CD14-positive monocyte (primary cell): ENCODE measurements at regions not wholly inside any gene's neighbourhood (a gene's known extent, or its start where the extent isn't known, plus 50 kb on each side); places are given as distances from the start of the nearest gene placed in this dataset.
A peak's percentile ranks its signal among the peaks of the same experiment; 100 is the strongest.

ENCODE experiments used
- DNase-seq, 3 donors: peaks; one replicate each; pipeline ENCODE4 v3.0.0-alpha.2; 2011 to 2022
- H2AFZ ChIP-seq: 2 replicates; pipeline ENCODE4 v1.6.0; 2012; ENCODE audit warnings: mild to moderate bottlenecking, low read depth, low read length, inconsistent platforms; ENCODE audit not compliant: insufficient read depth, poor library complexity, severe bottlenecking
- H3K27ac ChIP-seq, 2 donors: 1 replicate in 1 of 2; 2 replicates in 1 of 2; pipeline ENCODE4 v1.5.1; 2012 to 2013; ENCODE audit warnings: low read length in 2 of 2, control low read depth in 1 of 2, inconsistent platforms in 1 of 2, low read depth in 1 of 2, mild to moderate bottlenecking in 1 of 2
- H3K27me3 ChIP-seq, 2 donors: one replicate each; pipeline versions ENCODE4 v1.6.0 to v1.6.1; 2011 to 2013; ENCODE audit warnings: low read length in 2 of 2; ENCODE audit not compliant: control insufficient read depth in 2 of 2, insufficient read depth in 2 of 2
- H3K36me3 ChIP-seq, 2 donors: replicated peaks in 1 of 2; 1 replicate in 1 of 2; 2 replicates in 1 of 2; pipeline versions ENCODE4 v1.5.1 to v1.6.1; 2012 to 2013; ENCODE audit warnings: low read length in 2 of 2, control low read depth in 1 of 2, inconsistent platforms in 1 of 2, mild to moderate bottlenecking in 1 of 2; ENCODE audit not compliant: insufficient read depth in 2 of 2, control insufficient read depth in 1 of 2
- H3K4me1 ChIP-seq, 2 donors: 1 replicate in 1 of 2; 2 replicates in 1 of 2; pipeline versions ENCODE4 v1.5.1 to v1.6.1; 2012 to 2013; ENCODE audit warnings: low read length in 2 of 2, control low read depth in 1 of 2, inconsistent platforms in 1 of 2, mild to moderate bottlenecking in 1 of 2, moderate library complexity in 1 of 2; ENCODE audit not compliant: insufficient read depth in 2 of 2, control insufficient read depth in 1 of 2
- H3K4me2 ChIP-seq: replicated peaks from 2 replicates; pipeline ENCODE3; 2012; ENCODE audit warnings: low read length, moderate library complexity, mild to moderate bottlenecking; ENCODE audit not compliant: poor library complexity, severe bottlenecking; ENCODE audit errors: extremely low read depth
- H3K4me3 ChIP-seq, 3 experiments: fragments of 200-600 bp in 1 of 3; sonication (generic) in 1 of 3; replicated peaks in 1 of 3; 1 replicate in 2 of 3; 2 replicates in 1 of 3; pipeline ENCODE4 v1.5.1; 2011 to 2013; ENCODE audit warnings: low read length in 3 of 3, mild to moderate bottlenecking in 3 of 3, control low read depth in 2 of 3, low read depth in 2 of 3, inconsistent platforms in 1 of 3, moderate library complexity in 1 of 3
- H3K79me2 ChIP-seq: 2 replicates; pipeline ENCODE4 v1.6.0; 2012; ENCODE audit warnings: mild to moderate bottlenecking, control low read depth, inconsistent platforms, low read length, moderate library complexity; ENCODE audit not compliant: insufficient read depth
- H3K9ac ChIP-seq: 2 replicates; pipeline ENCODE4 v1.6.0; 2017; ENCODE audit warnings: low read length, mild to moderate bottlenecking; ENCODE audit not compliant: insufficient read depth, poor library complexity, severe bottlenecking
- H3K9me3 ChIP-seq, 2 donors: replicated peaks in 1 of 2; 1 replicate in 1 of 2; 2 replicates in 1 of 2; pipeline versions ENCODE4 v1.5.1 to v1.6.1; 2012 to 2013; ENCODE audit warnings: low read length in 2 of 2, control low read depth in 1 of 2; ENCODE audit not compliant: control insufficient read depth in 1 of 2, insufficient read depth in 1 of 2
- H4K20me1 ChIP-seq: 2 replicates; pipeline ENCODE4 v1.6.0; 2012; ENCODE audit warnings: mild to moderate bottlenecking, low read length, control low read depth, moderate library complexity; ENCODE audit not compliant: insufficient read depth
- H3K27ac Mint-ChIP-seq, 7 donors: one replicate each; pipeline ENCODE4 v1.8.0; 2020; ENCODE audit warnings: mild to moderate bottlenecking in 7 of 7, mixed read lengths in 7 of 7, moderate library complexity in 6 of 7, inconsistent platforms in 2 of 7
- H3K27me3 Mint-ChIP-seq, 3 donors: one replicate each; pipeline ENCODE4 v1.8.0; 2021 to 2022; ENCODE audit warnings: low read depth in 3 of 3, mild to moderate bottlenecking in 3 of 3, mixed read lengths in 3 of 3, moderate library complexity in 3 of 3, inconsistent platforms in 1 of 3
- H3K36me3 Mint-ChIP-seq, 2 donors: one replicate each; pipeline ENCODE4 v1.8.0; 2020; ENCODE audit warnings: mixed read lengths in 2 of 2, inconsistent platforms in 1 of 2, mild to moderate bottlenecking in 1 of 2
- H3K4me1 Mint-ChIP-seq: one replicate; pipeline ENCODE4 v1.8.0; 2020; ENCODE audit warnings: mild to moderate bottlenecking, mixed read lengths
- H3K4me3 Mint-ChIP-seq, 2 donors: one replicate each; pipeline ENCODE4 v1.8.0; 2020; ENCODE audit warnings: mild to moderate bottlenecking in 2 of 2, mixed read lengths in 2 of 2, moderate library complexity in 1 of 2
- H3K9me3 Mint-ChIP-seq, 7 donors: one replicate each; pipeline ENCODE4 v1.8.0; 2020 to 2022; ENCODE audit warnings: mixed read lengths in 7 of 7, mild to moderate bottlenecking in 6 of 7, moderate library complexity in 6 of 7, inconsistent platforms in 2 of 7
- CTCF ChIP-seq: fragments of 200-600 bp; IDR thresholded peaks from one replicate; pipeline ENCODE4 v1.8.0; 2022; ENCODE audit warnings: antibody characterized with exemption, mild to moderate bottlenecking
- WGBS: methylation state at CpG from one replicate; pipeline ENCODE4 v1.1.5; 2013; ENCODE audit warnings: missing lambda C conversion rate; ENCODE audit not compliant: insufficient coverage; 5-methylcytosine and 5-hydroxymethylcytosine counted together
- intact Hi-C, 2 donors: fragments of 100-400 bp; cut with micrococcal nuclease; formaldehyde crosslinking; loops; one replicate each; pipeline versions ENCODE4 v1.15.0 to v1.15.1; 2023

DNA sequence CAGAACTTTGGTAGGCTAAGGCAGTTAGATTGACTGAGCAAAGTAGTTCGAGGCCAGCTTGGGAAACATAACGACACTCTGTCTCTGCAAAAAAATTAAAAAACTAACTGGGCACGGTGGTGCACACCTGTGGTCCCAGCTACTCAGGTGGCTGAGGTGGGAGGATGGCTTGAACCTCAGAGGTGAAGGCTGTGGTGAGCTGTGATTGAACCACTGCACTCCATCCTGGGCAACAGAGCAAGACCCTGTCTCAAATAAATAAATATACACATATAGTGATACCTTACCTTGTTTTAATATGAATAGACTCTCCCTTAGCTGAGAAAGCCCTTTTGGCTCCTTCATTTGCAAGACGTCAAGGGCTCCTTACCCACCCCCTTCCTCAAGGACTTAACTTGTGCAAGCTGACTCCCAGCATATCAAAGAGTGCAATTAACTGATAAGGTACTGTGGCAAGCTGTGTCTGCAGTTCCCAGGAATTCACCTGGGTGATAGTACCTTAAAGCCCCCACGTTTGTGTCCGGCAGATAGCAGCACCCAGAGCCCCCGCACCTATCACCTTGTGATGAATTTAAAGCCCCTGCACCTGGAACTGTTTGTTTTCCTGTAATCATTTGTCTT, 655.6 kb upstream of the GALNTL6 start:
- H3K9me3 ChIP-seq = no peaks in the 10 kb centered on the region
- Mint-ChIP-seq H3K4me1 (no peaks in the 10 kb centered on the region), H3K27me3 (no peaks in the 10 kb centered on the region), H3K27ac (peak overlapping the region in 1 of 7 donors; percentile 21), H3K9me3 (peaks cover 0 to 5% (median 3%) of the 10 kb centered on the region in 7 donors), H3K36me3 (no peaks in the 10 kb centered on the region), H3K4me3 (no peak overlapping the region)
- intact Hi-C loops = no loop called here
- H3K4me1 ChIP-seq = no peaks in the 10 kb centered on the region
- no peaks in the 10 kb centered on the region for H3K79me2 ChIP-seq
- no peak overlapping the region for H2AFZ ChIP-seq
- no peaks in the 10 kb centered on the region for H3K36me3 ChIP-seq
- no peak overlapping the region for H3K4me3 ChIP-seq
- no peak overlapping the region for H3K4me2 ChIP-seq
- H3K27me3 ChIP-seq = no peaks in the 10 kb centered on the region
- no peaks in the 10 kb centered on the region for H4K20me1 ChIP-seq
- 96% methylated on average over 3 of the region's 7 CpGs for WGBS
- TF ChIP-seq CTCF = no peak
- no peak overlapping the region for H3K9ac ChIP-seq
- H3K27ac ChIP-seq = no peak overlapping the region
- no peak for DNase-seq

- Histone ChIP-seq H3K27me3 (no peaks in the 10 kb centered on the region), H2AFZ (no peak overlapping the region), H3K4me3 (no peak overlapping the region), H3K9ac (no peak overlapping the region), H3K79me2 (no peaks in the 10 kb centered on the region), H3K9me3 (no peaks in the 10 kb centered on the region), H4K20me1 (no peaks in the 10 kb centered on the region), H3K4me1 (no peaks in the 10 kb centered on the region), H3K36me3 (no peaks in the 10 kb centered on the region), H3K4me2 (no peak overlapping the region), H3K27ac (no peak overlapping the region)
- no peaks in the 10 kb centered on the region for H3K36me3 Mint-ChIP-seq
- intact Hi-C loops = no loop called here
- H3K9me3 Mint-ChIP-seq = peaks cover 0 to 7% (median 2%) of the 10 kb centered on the region in 7 donors
- no CpG with 5 or more reads among the region's 1 CpG for WGBS
- no peak overlapping the region for H3K27ac Mint-ChIP-seq
- TF ChIP-seq CTCF = no peak
- H3K27me3 Mint-ChIP-seq = no peaks in the 10 kb centered on the region
- no peaks in the 10 kb centered on the region for H3K4me1 Mint-ChIP-seq
- no peak overlapping the region for H3K4me3 Mint-ChIP-seq
- DNase-seq = no peak
These were observed 670.6 kb upstream of the GALNTL6 start for GRCh38 chr4:171142639-171143038.
